ENCODE measurements at regions not wholly inside any gene's neighbourhood (a gene's known extent, or its start where the extent isn't known, plus 50 kb on each side); places are given as distances from the start of the nearest gene placed in this dataset.

DNA sequence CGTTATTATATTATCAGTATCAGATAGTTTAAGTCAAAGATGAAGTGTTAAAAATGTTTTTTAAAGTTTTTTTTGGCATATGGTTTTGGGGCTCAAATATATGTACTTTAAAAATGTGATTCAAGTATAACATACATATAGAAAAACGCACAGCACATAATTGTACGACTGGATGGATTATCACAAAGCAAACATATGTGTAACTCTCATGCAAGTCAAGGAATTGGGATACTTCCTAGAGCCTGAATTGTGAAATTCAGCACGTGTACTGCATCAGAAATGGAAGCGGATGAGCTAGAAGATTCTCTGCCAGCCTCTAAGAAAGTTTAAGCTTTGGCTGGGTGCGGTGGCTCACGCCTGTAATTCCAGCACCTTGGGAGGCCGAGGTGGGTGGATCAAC is 340.9 kb downstream of the PRL start:
- no peak overlapping the region for H3K27ac ChIP-seq
- no peaks in the 10 kb centered on the region for H3K79me2 ChIP-seq
- no peak overlapping the region for H2AFZ ChIP-seq
- no peak overlapping the region for H3K4me2 ChIP-seq (ENCODE audit: low read length)
- H3K9me3 ChIP-seq (ENCODE audit: control insufficient read depth, low read length) = no peaks in the 10 kb centered on the region
- H3K36me3 ChIP-seq (ENCODE audit: control insufficient read depth, insufficient read depth, low read length) = no peaks in the 10 kb centered on the region
- H3K9ac ChIP-seq = no peak overlapping the region
- H3K4me1 ChIP-seq = peaks cover 9% of the 10 kb centered on the region
- TF ChIP-seq, protein P1, sequence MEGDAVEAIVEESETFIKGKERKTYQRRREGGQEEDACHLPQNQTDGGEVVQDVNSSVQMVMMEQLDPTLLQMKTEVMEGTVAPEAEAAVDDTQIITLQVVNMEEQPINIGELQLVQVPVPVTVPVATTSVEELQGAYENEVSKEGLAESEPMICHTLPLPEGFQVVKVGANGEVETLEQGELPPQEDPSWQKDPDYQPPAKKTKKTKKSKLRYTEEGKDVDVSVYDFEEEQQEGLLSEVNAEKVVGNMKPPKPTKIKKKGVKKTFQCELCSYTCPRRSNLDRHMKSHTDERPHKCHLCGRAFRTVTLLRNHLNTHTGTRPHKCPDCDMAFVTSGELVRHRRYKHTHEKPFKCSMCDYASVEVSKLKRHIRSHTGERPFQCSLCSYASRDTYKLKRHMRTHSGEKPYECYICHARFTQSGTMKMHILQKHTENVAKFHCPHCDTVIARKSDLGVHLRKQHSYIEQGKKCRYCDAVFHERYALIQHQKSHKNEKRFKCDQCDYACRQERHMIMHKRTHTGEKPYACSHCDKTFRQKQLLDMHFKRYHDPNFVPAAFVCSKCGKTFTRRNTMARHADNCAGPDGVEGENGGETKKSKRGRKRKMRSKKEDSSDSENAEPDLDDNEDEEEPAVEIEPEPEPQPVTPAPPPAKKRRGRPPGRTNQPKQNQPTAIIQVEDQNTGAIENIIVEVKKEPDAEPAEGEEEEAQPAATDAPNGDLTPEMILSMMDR (IDR thresholded peaks at IDR 0.05) = no peak
- no peaks in the 10 kb centered on the region for H3K27me3 ChIP-seq (ENCODE audit: control insufficient read depth, insufficient read depth, low read length)
- H3K4me3 ChIP-seq (ENCODE audit: low read depth, low read length) = no peak overlapping the region

- Histone ChIP-seq H3K9me3 (ENCODE audit: control insufficient read depth, low read length) (no peaks in the 10 kb centered on the region), H3K9ac (no peak overlapping the region)
- TF ChIP-seq, protein P1 (IDR thresholded peaks at IDR 0.05) = no peak
Observed at GRCh38 chr6:21958428-21958827, 338.4 kb downstream of the PRL start.

GRCh38 chr6:21961226-21961625 is 335.6 kb downstream of the PRL start:
- no peaks in the 10 kb centered on the region for H3K9me3 ChIP-seq (ENCODE audit: control insufficient read depth, low read length)
- no peaks in the 10 kb centered on the region for H3K4me1 ChIP-seq
- no peak overlapping the region for H3K4me3 ChIP-seq (ENCODE audit: low read depth, low read length)
- H3K9ac ChIP-seq = no peak overlapping the region
- no peaks in the 10 kb centered on the region for H3K36me3 ChIP-seq (ENCODE audit: control insufficient read depth, insufficient read depth, low read length)
- H3K4me2 ChIP-seq (ENCODE audit: low read length) = no peak overlapping the region
- H3K27ac ChIP-seq = no peak overlapping the region
- no peak overlapping the region for H2AFZ ChIP-seq
- no peaks in the 10 kb centered on the region for H3K27me3 ChIP-seq (ENCODE audit: control insufficient read depth, insufficient read depth, low read length)
- no peaks in the 10 kb centered on the region for H3K79me2 ChIP-seq
- TF ChIP-seq, protein P1 (IDR thresholded peaks at IDR 0.05) = no peak

More at GRCh38 chr6:21958428-21958827, 338.4 kb downstream of the PRL start:
- Histone ChIP-seq H3K4me2 (ENCODE audit: low read length) (no peak overlapping the region), H2AFZ (no peak overlapping the region), H3K4me3 (ENCODE audit: low read depth, low read length) (no peak overlapping the region), H3K27ac (no peak overlapping the region), H3K36me3 (ENCODE audit: control insufficient read depth, insufficient read depth, low read length) (no peaks in the 10 kb centered on the region), H3K79me2 (no peaks in the 10 kb centered on the region), H3K27me3 (ENCODE audit: control insufficient read depth, insufficient read depth, low read length) (no peaks in the 10 kb centered on the region), H3K4me1 (peaks cover 7% of the 10 kb centered on the region)

GRCh38 chr6:21965016-21965415 is 331.8 kb downstream of the PRL start:
- TF ChIP-seq, protein P1 (IDR thresholded peaks at IDR 0.05) = no peak
- H2AFZ ChIP-seq = no peak overlapping the region
- no peaks in the 10 kb centered on the region for H3K79me2 ChIP-seq
- no peak overlapping the region for H3K9ac ChIP-seq
- H3K27me3 ChIP-seq (ENCODE audit: control insufficient read depth, insufficient read depth, low read length) = no peaks in the 10 kb centered on the region
- no peak overlapping the region for H3K4me2 ChIP-seq (ENCODE audit: low read length)
- no peaks in the 10 kb centered on the region for H3K9me3 ChIP-seq (ENCODE audit: control insufficient read depth, low read length)
- no peak overlapping the region for H3K27ac ChIP-seq
- H3K4me3 ChIP-seq (ENCODE audit: low read depth, low read length) = no peak overlapping the region
- no peaks in the 10 kb centered on the region for H3K36me3 ChIP-seq (ENCODE audit: control insufficient read depth, insufficient read depth, low read length)
- H3K4me1 ChIP-seq = no peaks in the 10 kb centered on the region

- H2AFZ ChIP-seq = no peak overlapping the region
- H3K79me2 ChIP-seq = no peaks in the 10 kb centered on the region
- H3K9me3 ChIP-seq (ENCODE audit: control insufficient read depth, low read length) = no peaks in the 10 kb centered on the region
- no peak overlapping the region for H3K4me3 ChIP-seq (ENCODE audit: low read depth, low read length)
- TF ChIP-seq, protein P1 (IDR thresholded peaks at IDR 0.05) = no peak
- no peak overlapping the region for H3K9ac ChIP-seq
- H3K27me3 ChIP-seq (ENCODE audit: control insufficient read depth, insufficient read depth, low read length) = no peaks in the 10 kb centered on the region
- H3K4me2 ChIP-seq (ENCODE audit: low read length) = no peak overlapping the region
- H3K27ac ChIP-seq = no peak overlapping the region
- H3K4me1 ChIP-seq = peaks cover 2% of the 10 kb centered on the region
- H3K36me3 ChIP-seq (ENCODE audit: control insufficient read depth, insufficient read depth, low read length) = no peaks in the 10 kb centered on the region
Observed at GRCh38 chr6:21965953-21966539, 330.8 kb downstream of the PRL start.
